ENCODE measurements at regions not wholly inside any gene's neighbourhood (a gene's known extent, or its start where the extent isn't known, plus 50 kb on each side); places are given as distances from the start of the nearest gene placed in this dataset.

DNA sequence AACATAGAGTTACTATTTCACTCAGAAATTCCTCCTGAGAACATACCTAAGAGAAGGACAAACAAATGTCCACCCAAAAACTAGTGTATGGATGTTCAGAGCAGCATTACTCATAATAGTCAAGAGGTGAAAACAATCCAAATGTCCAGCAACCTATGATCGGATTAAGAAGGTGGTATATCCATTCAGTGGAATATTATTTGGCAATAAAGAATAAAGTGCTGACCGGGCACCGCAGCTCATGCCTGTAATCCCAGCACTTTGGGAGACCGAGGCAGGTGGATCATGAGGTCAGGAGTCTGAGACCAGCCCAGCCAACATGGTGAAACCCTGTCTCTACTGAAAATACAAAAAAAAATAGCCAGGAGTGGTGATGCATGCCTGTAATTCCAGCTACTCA lies 182.8 kb upstream of the AGAP1 start:
- no peak overlapping the region for H3K9ac ChIP-seq (ENCODE audit: low read length)
- H3K27me3 ChIP-seq (replicated peaks; ENCODE audit: insufficient read depth, low read length): no peaks in the 10 kb centered on the region
- no peaks in the 10 kb centered on the region for H3K9me2 ChIP-seq (replicated peaks; ENCODE audit: insufficient read depth, low read length)
- no peaks in the 10 kb centered on the region for H3K36me3 ChIP-seq (replicated peaks; ENCODE audit: insufficient read depth, low read length)
- no peaks in the 10 kb centered on the region for H3F3A ChIP-seq (ENCODE audit: insufficient read depth, low read length)
- H3K4me3 ChIP-seq (ENCODE audit: low read length): no peak overlapping the region
- H3K9me3 ChIP-seq (replicated peaks; ENCODE audit: insufficient read depth, low read length): no peaks in the 10 kb centered on the region
- peaks cover 13% of the 10 kb centered on the region; the same call in 1 of the 2 replicates for H3K4me1 ChIP-seq (ENCODE audit: low read length)
- H4K20me1 ChIP-seq (ENCODE audit: insufficient read depth, low read length): no peaks in the 10 kb centered on the region
- no peak overlapping the region for H3K27ac ChIP-seq (ENCODE audit: low read length)
- no peak for DNase-seq
- H3K4me2 ChIP-seq (ENCODE audit: low read depth, low read length): no peak overlapping the region
- no peak overlapping the region for H2AFZ ChIP-seq (ENCODE audit: low read length)
- TF ChIP-seq EZH2phosphoT487 (IDR thresholded peaks at IDR 0.05; ENCODE audit: low read length): no peak
- no peak for TF ChIP-seq EZH2 (optimal IDR thresholded peaks at IDR 0.05; ENCODE audit: low read depth, low read length)
- TF ChIP-seq, protein P1, sequence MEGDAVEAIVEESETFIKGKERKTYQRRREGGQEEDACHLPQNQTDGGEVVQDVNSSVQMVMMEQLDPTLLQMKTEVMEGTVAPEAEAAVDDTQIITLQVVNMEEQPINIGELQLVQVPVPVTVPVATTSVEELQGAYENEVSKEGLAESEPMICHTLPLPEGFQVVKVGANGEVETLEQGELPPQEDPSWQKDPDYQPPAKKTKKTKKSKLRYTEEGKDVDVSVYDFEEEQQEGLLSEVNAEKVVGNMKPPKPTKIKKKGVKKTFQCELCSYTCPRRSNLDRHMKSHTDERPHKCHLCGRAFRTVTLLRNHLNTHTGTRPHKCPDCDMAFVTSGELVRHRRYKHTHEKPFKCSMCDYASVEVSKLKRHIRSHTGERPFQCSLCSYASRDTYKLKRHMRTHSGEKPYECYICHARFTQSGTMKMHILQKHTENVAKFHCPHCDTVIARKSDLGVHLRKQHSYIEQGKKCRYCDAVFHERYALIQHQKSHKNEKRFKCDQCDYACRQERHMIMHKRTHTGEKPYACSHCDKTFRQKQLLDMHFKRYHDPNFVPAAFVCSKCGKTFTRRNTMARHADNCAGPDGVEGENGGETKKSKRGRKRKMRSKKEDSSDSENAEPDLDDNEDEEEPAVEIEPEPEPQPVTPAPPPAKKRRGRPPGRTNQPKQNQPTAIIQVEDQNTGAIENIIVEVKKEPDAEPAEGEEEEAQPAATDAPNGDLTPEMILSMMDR (IDR thresholded peaks at IDR 0.05; ENCODE audit: low read length): no peak
- no peaks in the 10 kb centered on the region for H3K79me2 ChIP-seq (ENCODE audit: low read length)

DNA sequence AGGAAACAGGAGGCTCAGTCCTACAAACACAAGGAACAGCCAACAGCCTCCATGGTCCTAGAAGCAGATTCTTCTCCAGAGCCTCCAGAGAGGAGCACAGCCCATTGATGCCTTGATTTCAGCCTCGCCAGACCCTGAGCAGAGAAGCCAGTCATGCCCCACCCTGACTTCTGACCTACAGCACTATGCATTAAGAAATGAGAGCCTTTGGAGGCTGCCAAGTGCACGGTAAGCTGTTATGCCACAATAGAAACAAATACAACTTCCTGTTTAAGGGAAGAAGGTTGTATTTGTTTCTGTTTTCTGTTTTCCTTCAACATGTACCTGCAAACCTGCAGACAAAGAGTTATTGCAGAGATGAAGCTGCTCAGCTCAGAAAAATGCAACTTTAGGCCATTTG lies 181.3 kb upstream of the AGAP1 start:
- peak; percentile 84 for DNase-seq
- TF ChIP-seq EZH2phosphoT487 (IDR thresholded peaks at IDR 0.05; ENCODE audit: low read length): no peak
- TF ChIP-seq EZH2 (optimal IDR thresholded peaks at IDR 0.05; ENCODE audit: low read depth, low read length): no peak
- TF ChIP-seq, protein P1 (IDR thresholded peaks at IDR 0.05; ENCODE audit: low read length): no peak
- H3K79me2 ChIP-seq (ENCODE audit: low read length): no peaks in the 10 kb centered on the region
- peaks cover 8% of the 10 kb centered on the region; the same call in 1 of the 2 replicates for H3K4me1 ChIP-seq (ENCODE audit: low read length)
- no peaks in the 10 kb centered on the region for H3K27me3 ChIP-seq (replicated peaks; ENCODE audit: insufficient read depth, low read length)
- no peaks in the 10 kb centered on the region for H3K9me2 ChIP-seq (replicated peaks; ENCODE audit: insufficient read depth, low read length)
- H3K4me2 ChIP-seq (ENCODE audit: low read depth, low read length): peak overlapping the region; percentile 51
- no peaks in the 10 kb centered on the region for H3K9me3 ChIP-seq (replicated peaks; ENCODE audit: insufficient read depth, low read length)
- H3K27ac ChIP-seq (ENCODE audit: low read length): peak overlapping the region; percentile 67; the same call in 1 of the 2 replicates
- H3K4me3 ChIP-seq (ENCODE audit: low read length): no peak overlapping the region
- H3K36me3 ChIP-seq (replicated peaks; ENCODE audit: insufficient read depth, low read length): no peaks in the 10 kb centered on the region
- peak overlapping the region; percentile 64; the same call in 1 of the 2 replicates for H2AFZ ChIP-seq (ENCODE audit: low read length)
- H4K20me1 ChIP-seq (ENCODE audit: insufficient read depth, low read length): no peaks in the 10 kb centered on the region
- H3K9ac ChIP-seq (ENCODE audit: low read length): peak overlapping the region; percentile 39; the same call in 1 of the 2 replicates
- no peaks in the 10 kb centered on the region for H3F3A ChIP-seq (ENCODE audit: insufficient read depth, low read length)

DNA sequence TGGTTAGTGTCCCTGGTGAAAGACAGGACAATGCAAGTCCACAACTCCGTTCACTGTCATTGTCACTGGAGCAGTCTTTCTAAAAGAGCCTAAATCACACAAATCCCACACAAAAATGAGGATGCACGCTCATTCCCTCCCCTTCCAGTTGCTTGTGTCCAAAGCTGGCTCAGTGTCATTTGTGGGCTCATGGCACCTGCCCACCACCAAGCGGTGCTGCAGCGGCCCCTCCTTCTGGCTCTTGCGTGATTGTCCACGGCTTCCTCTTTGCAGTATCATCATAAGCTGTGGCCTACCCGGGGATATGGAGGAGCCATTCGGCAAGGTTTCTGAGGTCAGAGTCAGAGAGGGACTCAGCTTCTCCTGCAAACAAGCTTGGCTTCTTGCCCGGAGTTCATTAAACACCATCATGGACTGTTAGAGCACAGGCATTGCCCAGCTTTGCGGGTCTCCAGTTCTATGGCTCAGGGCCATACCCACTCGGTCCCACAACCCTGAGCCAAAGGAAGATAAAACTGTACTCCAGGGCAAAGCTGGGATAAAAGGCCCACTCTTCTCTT lies 179.4 kb upstream of the AGAP1 start:
- H3K4me2 ChIP-seq (ENCODE audit: low read depth, low read length): no peak overlapping the region
- H2AFZ ChIP-seq (ENCODE audit: low read length): no peak overlapping the region
- TF ChIP-seq, protein P1 (IDR thresholded peaks at IDR 0.05; ENCODE audit: low read length): no peak
- TF ChIP-seq EZH2 (optimal IDR thresholded peaks at IDR 0.05; ENCODE audit: low read depth, low read length) (no peak), EZH2phosphoT487 (IDR thresholded peaks at IDR 0.05; ENCODE audit: low read length) (no peak)
- DNase-seq: no peak
- H3K36me3 ChIP-seq (replicated peaks; ENCODE audit: insufficient read depth, low read length): no peaks in the 10 kb centered on the region
- H4K20me1 ChIP-seq (ENCODE audit: insufficient read depth, low read length): no peaks in the 10 kb centered on the region
- no peaks in the 10 kb centered on the region for H3K79me2 ChIP-seq (ENCODE audit: low read length)
- no peaks in the 10 kb centered on the region for H3K9me3 ChIP-seq (replicated peaks; ENCODE audit: insufficient read depth, low read length)
- no peak overlapping the region for H3K4me3 ChIP-seq (ENCODE audit: low read length)
- H3K27ac ChIP-seq (ENCODE audit: low read length): no peak overlapping the region
- H3K9me2 ChIP-seq (replicated peaks; ENCODE audit: insufficient read depth, low read length): no peaks in the 10 kb centered on the region
- H3K4me1 ChIP-seq (ENCODE audit: low read length): peaks cover 8% of the 10 kb centered on the region; the same call in 1 of the 2 replicates
- H3K9ac ChIP-seq (ENCODE audit: low read length): no peak overlapping the region
- no peaks in the 10 kb centered on the region for H3K27me3 ChIP-seq (replicated peaks; ENCODE audit: insufficient read depth, low read length)
- no peaks in the 10 kb centered on the region for H3F3A ChIP-seq (ENCODE audit: insufficient read depth, low read length)

Data from MM.1S (cell line).